H9 (cell line): ENCODE measurements at regions not wholly inside any gene's neighbourhood (a gene's known extent, or its start where the extent isn't known, plus 50 kb on each side); places are given as distances from the start of the nearest gene placed in this dataset.

Source experiments
- DNase-seq: peaks from one replicate; pipeline ENCODE4 v3.0.0-alpha.2; 2017
- H2AFZ ChIP-seq: one replicate; pipeline ENCODE4 v1.6.1; 2013; ENCODE audit warnings: mild to moderate bottlenecking, low read length, control low read depth, moderate library complexity
- H2AK5ac ChIP-seq: 2 replicates; pipeline ENCODE4 v1.6.1; 2013; ENCODE audit warnings: low read length, control low read depth, mixed read lengths; ENCODE audit not compliant: insufficient read length
- H2BK120ac ChIP-seq: one replicate; pipeline ENCODE4 v1.6.1; 2013; ENCODE audit warnings: low read depth, mild to moderate bottlenecking, low read length, control low read depth, inconsistent platforms; ENCODE audit not compliant: poor library complexity, severe bottlenecking
- H2BK12ac ChIP-seq: 2 replicates; pipeline ENCODE4 v1.6.1; 2013; ENCODE audit warnings: low read length, control low read depth, mixed read lengths, low read depth; ENCODE audit not compliant: insufficient read length
- H2BK15ac ChIP-seq: 2 replicates; pipeline ENCODE4 v1.6.1; 2013; ENCODE audit warnings: low read depth, low read length, control low read depth
- H2BK20ac ChIP-seq: one replicate; pipeline ENCODE4 v1.6.1; 2013; ENCODE audit warnings: low read depth, mild to moderate bottlenecking, low read length, control low read depth, inconsistent platforms; ENCODE audit not compliant: poor library complexity, severe bottlenecking
- H2BK5ac ChIP-seq: 2 replicates; pipeline ENCODE4 v1.6.1; 2013; ENCODE audit warnings: low read length, control low read depth, mixed read lengths; ENCODE audit not compliant: insufficient read length
- H3K14ac ChIP-seq: 2 replicates; pipeline ENCODE4 v1.6.1; 2013; ENCODE audit warnings: low read length, control low read depth; ENCODE audit not compliant: insufficient read depth
- H3K18ac ChIP-seq: 2 replicates; pipeline ENCODE4 v1.6.1; 2013; ENCODE audit warnings: low read depth, mild to moderate bottlenecking, mixed read lengths, low read length, control low read depth; ENCODE audit not compliant: insufficient read length
- H3K23ac ChIP-seq: 2 replicates; pipeline ENCODE4 v1.6.1; 2013; ENCODE audit warnings: low read length, control low read depth, mixed read lengths, low read depth; ENCODE audit not compliant: insufficient read length
- H3K23me2 ChIP-seq: 2 replicates; pipeline ENCODE4 v1.6.1; 2013; ENCODE audit warnings: low read depth, mild to moderate bottlenecking, mixed read lengths, low read length, control low read depth; ENCODE audit not compliant: insufficient read length, poor library complexity, severe bottlenecking
- H3K27ac ChIP-seq: 2 replicates; pipeline ENCODE4 v1.5.1; 2013; ENCODE audit warnings: low read length, control low read depth, mixed read lengths, low read depth; ENCODE audit not compliant: insufficient read length
- H3K27me3 ChIP-seq: 2 replicates; pipeline ENCODE4 v1.6.1; 2013; ENCODE audit warnings: low read length, control low read depth, inconsistent platforms; ENCODE audit not compliant: insufficient read depth
- H3K4ac ChIP-seq: 2 replicates; pipeline ENCODE4 v1.6.1; 2013; ENCODE audit warnings: low read depth, mild to moderate bottlenecking, control low read depth, inconsistent platforms, low read length, moderate library complexity
- H3K4me1 ChIP-seq: 2 replicates; pipeline ENCODE4 v1.6.1; 2013; ENCODE audit warnings: low read length, control low read depth, inconsistent platforms; ENCODE audit not compliant: insufficient read depth
- H3K4me2 ChIP-seq: 2 replicates; pipeline ENCODE4 v1.6.1; 2013; ENCODE audit warnings: low read length, control low read depth, mixed read lengths; ENCODE audit not compliant: insufficient read length, insufficient read depth
- H3K56ac ChIP-seq: 2 replicates; pipeline ENCODE4 v1.6.1; 2013; ENCODE audit warnings: low read depth, mild to moderate bottlenecking, mixed read lengths, low read length, control low read depth; ENCODE audit not compliant: insufficient read length
- H3K79me1 ChIP-seq: 2 replicates; pipeline ENCODE4 v1.6.1; 2013; ENCODE audit warnings: low read depth, mild to moderate bottlenecking, moderate library complexity, low read length, control low read depth, inconsistent platforms; ENCODE audit not compliant: insufficient read depth, poor library complexity, severe bottlenecking
- H3K79me2 ChIP-seq: 2 replicates; pipeline ENCODE4 v1.6.1; 2013; ENCODE audit warnings: low read length, control low read depth, inconsistent platforms; ENCODE audit not compliant: insufficient read depth
- H3K9ac ChIP-seq: 2 replicates; pipeline ENCODE4 v1.6.1; 2013; ENCODE audit warnings: low read length, control low read depth, mixed read lengths; ENCODE audit not compliant: insufficient read length; ENCODE audit errors: extremely low read depth
- H3K9me3 ChIP-seq: one replicate; pipeline ENCODE4 v1.6.1; 2013; ENCODE audit warnings: low read depth, low read length, inconsistent platforms; ENCODE audit not compliant: control insufficient read depth
- H3T11ph ChIP-seq: one replicate; pipeline ENCODE4 v1.6.1; 2013; ENCODE audit warnings: mild to moderate bottlenecking, low read length, control low read depth, inconsistent platforms
- H4K20me1 ChIP-seq: one replicate; pipeline ENCODE4 v1.6.1; 2013; ENCODE audit not compliant: control insufficient read depth, insufficient read length, insufficient read depth
- H4K5ac ChIP-seq: 2 replicates; pipeline ENCODE4 v1.6.1; 2013; ENCODE audit warnings: low read depth, mild to moderate bottlenecking, mixed read lengths, low read length, control low read depth; ENCODE audit not compliant: insufficient read length
- H4K8ac ChIP-seq: replicated peaks from 2 replicates; pipeline ENCODE4 v1.6.1; 2013; ENCODE audit warnings: low read length, control low read depth, mixed read lengths, low read depth; ENCODE audit not compliant: insufficient read length
- H4K91ac ChIP-seq: 2 replicates; pipeline ENCODE4 v1.6.1; 2013; ENCODE audit warnings: low read depth, mild to moderate bottlenecking, moderate library complexity, mixed read lengths, low read length, control low read depth; ENCODE audit not compliant: insufficient read length
- H3K27ac Mint-ChIP-seq, 3 experiments: 2 replicates in 2 of 3; 3 replicates in 1 of 3; pipeline ENCODE4 v1.8.0; 2020 to 2021; ENCODE audit warnings: mixed read lengths in 3 of 3, mild to moderate bottlenecking in 1 of 3, moderate library complexity in 1 of 3
- H3K27me3 Mint-ChIP-seq: 2 replicates; pipeline ENCODE4 v1.8.0; 2021; ENCODE audit warnings: low read depth, mild to moderate bottlenecking, moderate library complexity, mixed read lengths
- H3K36me3 Mint-ChIP-seq, 3 experiments: 2 replicates in 2 of 3; 3 replicates in 1 of 3; pipeline ENCODE4 v1.8.0; 2020 to 2021; ENCODE audit warnings: low read depth in 3 of 3, mixed read lengths in 3 of 3; ENCODE audit not compliant: insufficient read depth in 1 of 3
- H3K4me1 Mint-ChIP-seq, 2 experiments: 2 replicates each; pipeline ENCODE4 v1.8.0; 2020; ENCODE audit warnings: mixed read lengths in 2 of 2
- H3K4me3 Mint-ChIP-seq, 2 experiments: 2 replicates in 1 of 2; 3 replicates in 1 of 2; pipeline ENCODE4 v1.8.0; 2020 to 2021; ENCODE audit warnings: mild to moderate bottlenecking in 2 of 2, mixed read lengths in 2 of 2, moderate library complexity in 1 of 2
- H3K9me3 Mint-ChIP-seq, 2 experiments: 2 replicates in 1 of 2; 3 replicates in 1 of 2; pipeline ENCODE4 v1.8.0; 2020; ENCODE audit warnings: mild to moderate bottlenecking in 2 of 2, mixed read lengths in 2 of 2, moderate library complexity in 1 of 2
- CTCF ChIP-seq: fragments of 200-600 bp; sonication (generic); conservative IDR thresholded peaks from 3 replicates; pipeline ENCODE4 v1.8.0; 2021; ENCODE audit warnings: antibody characterized with exemption, mild to moderate bottlenecking
- WGBS: extraction: QIAGEN DNeasy Blood & Tissue Kit; methylation state at CpG from one replicate; pipeline ENCODE4 v1.1.7; 2013; ENCODE audit warnings: missing lambda C conversion rate, low lambda C conversion rate, mixed read lengths; ENCODE audit not compliant: insufficient read length; ENCODE audit errors: extremely low coverage; 5-methylcytosine and 5-hydroxymethylcytosine counted together

- H3K27me3 Mint-ChIP-seq: peaks cover 2% of the 10 kb centered on the region; the same call in 1 of the 2 replicates
- no peak overlapping the region for H4K91ac ChIP-seq
- no peaks in the 10 kb centered on the region for H3K4me1 ChIP-seq
- no peak overlapping the region for H3K56ac ChIP-seq
- H2BK120ac ChIP-seq: no peak overlapping the region
- peaks cover 15 to 21% of the 10 kb centered on the region in 2 experiments for H3K9me3 Mint-ChIP-seq
- H4K20me1 ChIP-seq: no peaks in the 10 kb centered on the region
- H4K8ac ChIP-seq: no peak overlapping the region
- no peak overlapping the region for H2AFZ ChIP-seq
- H3K4ac ChIP-seq: no peak overlapping the region
- peaks cover 10 to 16% (median 10%) of the 10 kb centered on the region in 3 experiments; a peak in 6 of 7 replicates for H3K36me3 Mint-ChIP-seq
- H3K14ac ChIP-seq: no peak overlapping the region
- H3K18ac ChIP-seq: no peak overlapping the region
- H3K23ac ChIP-seq: no peak overlapping the region
- H3K23me2 ChIP-seq: no peaks in the 10 kb centered on the region
- H3K27ac ChIP-seq: no peak overlapping the region
- H3K9me3 ChIP-seq: peaks cover 4% of the 10 kb centered on the region
- no peaks in the 10 kb centered on the region for H3K27me3 ChIP-seq
- no peak overlapping the region for H2AK5ac ChIP-seq
- no peak overlapping the region for H2BK20ac ChIP-seq
- H3K79me1 ChIP-seq: no peaks in the 10 kb centered on the region
- WGBS: no CpG with 5 or more reads among the region's 2 CpGs
- no peak overlapping the region for H3K9ac ChIP-seq
- no peak overlapping the region for H3K4me2 ChIP-seq
- peaks cover 5 to 13% of the 10 kb centered on the region in 2 experiments for H3K4me1 Mint-ChIP-seq
- DNase-seq: no peak
- H2BK5ac ChIP-seq: no peak overlapping the region
- no peak overlapping the region for H2BK15ac ChIP-seq
- H2BK12ac ChIP-seq: no peak overlapping the region
- TF ChIP-seq CTCF: no peak
- no peak overlapping the region for H4K5ac ChIP-seq
- H3T11ph ChIP-seq: no peak overlapping the region
- H3K79me2 ChIP-seq: no peaks in the 10 kb centered on the region
- H3K27ac Mint-ChIP-seq: no peak overlapping the region
- no peak overlapping the region for H3K4me3 Mint-ChIP-seq
Measured at GRCh38 chr1:58380345-58380744, 166.2 kb downstream of the OMA1 start.
